NT2/D1 (cell line): ENCODE measurements at regions not wholly inside any gene's neighbourhood (a gene's known extent, or its start where the extent isn't known, plus 50 kb on each side); places are given as distances from the start of the nearest gene placed in this dataset.
A peak's percentile ranks its signal among the peaks of the same experiment; 100 is the strongest.
"Not testable (repeated sequence)": the region's sequence is repeated elsewhere in the genome, so short reads cannot be mapped to it uniquely, and the experiment has no call there.

Experiments
- DNase-seq: peaks from one replicate; pipeline ENCODE4 v3.0.0-alpha.2; 2011; ENCODE audit warnings: low read depth, low spot score
- H3K27me3 ChIP-seq: 2 replicates; pipeline ENCODE4 v1.6.0; 2011; ENCODE audit warnings: mild to moderate bottlenecking; ENCODE audit not compliant: insufficient read length, insufficient read depth
- H3K36me3 ChIP-seq: 2 replicates; pipeline ENCODE4 v1.6.1; 2011; ENCODE audit warnings: mild to moderate bottlenecking, low read length, mixed read lengths; ENCODE audit not compliant: insufficient read depth, insufficient read length
- H3K4me1 ChIP-seq: 2 replicates; pipeline ENCODE4 v1.5.1; 2011; ENCODE audit not compliant: insufficient read depth, insufficient read length
- H3K4me3 ChIP-seq: 2 replicates; pipeline ENCODE4 v1.5.1; 2011; ENCODE audit warnings: low read depth; ENCODE audit not compliant: insufficient read length
- H3K9ac ChIP-seq: 2 replicates; pipeline ENCODE4 v1.6.0; 2011; ENCODE audit warnings: low read depth; ENCODE audit not compliant: insufficient read length
- H3K9me3 ChIP-seq: 2 replicates; pipeline ENCODE4 v1.5.1; 2011; ENCODE audit warnings: mild to moderate bottlenecking, low read length; ENCODE audit not compliant: insufficient read depth
- SUZ12 ChIP-seq: IDR thresholded peaks from 2 replicates; pipeline ENCODE4 v1.6.1; 2011; ENCODE audit not compliant: insufficient read length, insufficient read depth; ENCODE audit errors: extremely low read depth
- YY1 ChIP-seq: IDR thresholded peaks from 2 replicates; pipeline ENCODE4 v1.6.1; 2011; ENCODE audit not compliant: insufficient read length, insufficient read depth
- ZNF274 ChIP-seq: IDR thresholded peaks from 2 replicates; pipeline ENCODE4 v1.6.1; 2011; ENCODE audit warnings: mild to moderate bottlenecking, low read depth, low read length

GRCh38 chr5:166618526-166618925 lies 1672.9 kb upstream of the WWC1 start:
- peak; percentile 20 for DNase-seq
- TF ChIP-seq ZNF274 = no peak
- no peak for TF ChIP-seq SUZ12
- no peak for TF ChIP-seq YY1
- H3K36me3 ChIP-seq = no peaks in the 10 kb centered on the region
- no peaks in the 10 kb centered on the region; the same call in 1 of the 2 replicates for H3K9me3 ChIP-seq
- H3K27me3 ChIP-seq = no peaks in the 10 kb centered on the region
- H3K9ac ChIP-seq = no peak overlapping the region
- no peak overlapping the region for H3K4me3 ChIP-seq
- H3K4me1 ChIP-seq = no peaks in the 10 kb centered on the region

DNA sequence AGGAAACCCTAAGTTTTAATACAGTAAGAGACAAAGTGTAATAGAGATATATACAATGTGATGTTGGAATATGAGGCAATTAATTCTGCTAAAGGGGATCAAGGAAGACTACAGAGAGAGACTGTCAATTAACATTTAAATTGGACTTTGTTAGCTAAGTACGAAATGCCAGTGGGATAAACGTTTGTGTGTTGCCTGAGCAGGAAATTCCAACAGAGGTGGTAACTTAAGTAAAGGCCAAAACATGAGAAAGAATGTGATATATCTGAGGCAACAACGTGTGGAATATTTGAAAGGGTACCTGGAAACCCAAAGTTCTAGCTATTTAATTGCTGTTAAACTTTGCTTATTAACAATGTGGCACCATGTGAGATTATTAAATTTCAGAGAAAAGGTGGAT lies 1666.9 kb upstream of the WWC1 start:
- H3K9me3 ChIP-seq = no peaks in the 10 kb centered on the region; the same call in 1 of the 2 replicates
- H3K36me3 ChIP-seq = no peaks in the 10 kb centered on the region
- no peak overlapping the region for H3K4me3 ChIP-seq
- no peaks in the 10 kb centered on the region for H3K4me1 ChIP-seq
- DNase-seq = peak; percentile 36
- TF ChIP-seq ZNF274 = no peak
- no peak for TF ChIP-seq SUZ12
- TF ChIP-seq YY1 = no peak
- H3K27me3 ChIP-seq = no peaks in the 10 kb centered on the region
- H3K9ac ChIP-seq = no peak overlapping the region

DNA sequence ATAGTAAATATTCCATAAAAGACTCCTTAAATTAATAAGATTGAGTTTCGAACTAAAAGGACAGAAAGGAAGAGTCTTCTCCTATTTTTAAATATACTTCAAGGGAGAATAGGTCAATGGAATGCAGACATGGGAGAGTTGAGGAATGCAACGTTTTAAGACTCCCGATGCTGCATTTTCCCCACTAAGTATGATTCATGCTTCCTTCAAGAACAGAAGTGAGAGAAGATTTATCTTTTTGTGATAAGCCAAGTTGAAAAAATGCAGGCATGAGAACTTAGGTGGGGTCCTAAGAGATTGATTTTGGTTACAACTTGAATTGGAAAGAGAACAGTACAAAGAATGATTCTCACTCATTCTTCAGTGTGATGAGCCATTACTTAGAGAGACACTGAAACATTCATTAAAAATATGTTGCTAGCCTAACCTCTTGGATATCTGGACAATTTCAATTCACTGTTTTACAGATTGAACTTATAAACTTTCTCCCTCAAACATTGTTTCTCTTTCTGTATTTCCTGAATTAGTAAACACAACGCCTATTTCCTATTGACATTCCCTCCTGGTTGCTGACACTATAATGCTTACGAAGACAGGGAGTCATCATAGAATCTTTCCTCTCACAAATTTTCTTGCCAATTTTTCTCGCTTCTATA lies 1666.1 kb upstream of the WWC1 start:
- Histone ChIP-seq H3K36me3 (no peaks in the 10 kb centered on the region), H3K9me3 (no peaks in the 10 kb centered on the region; the same call in 1 of the 2 replicates), H3K4me3 (no peak overlapping the region), H3K4me1 (no peaks in the 10 kb centered on the region), H3K9ac (no peak overlapping the region), H3K27me3 (no peaks in the 10 kb centered on the region)
- no peak for TF ChIP-seq SUZ12
- no peak for DNase-seq

GRCh38 chr5:166637295-166637694 lies 1654.2 kb upstream of the WWC1 start:
- Histone ChIP-seq H3K9me3 (no peaks in the 10 kb centered on the region), H3K27me3 (no peaks in the 10 kb centered on the region), H3K4me3 (no peak overlapping the region), H3K36me3 (no peaks in the 10 kb centered on the region), H3K9ac (no peak overlapping the region), H3K4me1 (no peaks in the 10 kb centered on the region)
- no peak for DNase-seq
- TF ChIP-seq YY1 = no peak
- no peak for TF ChIP-seq ZNF274
- TF ChIP-seq SUZ12 = no peak

GRCh38 chr5:166639151-166639550 lies 1652.3 kb upstream of the WWC1 start:
- TF ChIP-seq YY1 = no peak
- Histone ChIP-seq H3K27me3 (no peaks in the 10 kb centered on the region), H3K36me3 (no peaks in the 10 kb centered on the region), H3K4me3 (no peak overlapping the region), H3K9me3 (no peaks in the 10 kb centered on the region), H3K9ac (no peak overlapping the region), H3K4me1 (no peaks in the 10 kb centered on the region)
- no peak for DNase-seq

DNA sequence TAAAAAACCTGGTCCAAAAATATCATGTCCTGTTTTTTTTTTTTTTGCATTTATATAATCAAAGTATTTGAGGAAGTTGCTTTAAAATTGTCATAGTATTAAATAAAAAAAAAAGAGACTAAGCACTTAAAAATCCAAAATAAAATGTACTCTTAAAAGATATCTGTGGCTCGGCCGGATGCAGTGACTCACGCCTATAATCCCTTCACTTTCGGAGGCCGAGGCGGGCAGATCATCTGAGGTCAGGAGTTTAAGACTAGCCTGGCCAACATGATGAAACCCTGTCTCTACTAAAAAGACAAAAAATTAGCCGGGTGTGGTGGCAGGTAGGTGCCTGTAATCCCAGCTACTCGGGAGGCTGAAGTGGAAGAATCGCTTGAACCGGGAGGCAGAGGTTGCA lies 1651.3 kb upstream of the WWC1 start:
- H3K9me3 ChIP-seq, H3K36me3 ChIP-seq, H3K9ac ChIP-seq, DNase-seq, H3K27me3 ChIP-seq, H3K4me1 ChIP-seq, H3K4me3 ChIP-seq: not testable (repeated sequence)

- no peak for DNase-seq
- no peaks in the 10 kb centered on the region for H3K36me3 ChIP-seq
- TF ChIP-seq SUZ12 (no peak), ZNF274 (no peak), YY1 (no peak)
- H3K9me3 ChIP-seq = no peaks in the 10 kb centered on the region
- H3K9ac ChIP-seq = no peak overlapping the region
- no peak overlapping the region for H3K4me3 ChIP-seq
- H3K4me1 ChIP-seq = no peaks in the 10 kb centered on the region
- H3K27me3 ChIP-seq = no peaks in the 10 kb centered on the region
Observed at GRCh38 chr5:166648736-166649135, 1642.7 kb upstream of the WWC1 start.

DNA sequence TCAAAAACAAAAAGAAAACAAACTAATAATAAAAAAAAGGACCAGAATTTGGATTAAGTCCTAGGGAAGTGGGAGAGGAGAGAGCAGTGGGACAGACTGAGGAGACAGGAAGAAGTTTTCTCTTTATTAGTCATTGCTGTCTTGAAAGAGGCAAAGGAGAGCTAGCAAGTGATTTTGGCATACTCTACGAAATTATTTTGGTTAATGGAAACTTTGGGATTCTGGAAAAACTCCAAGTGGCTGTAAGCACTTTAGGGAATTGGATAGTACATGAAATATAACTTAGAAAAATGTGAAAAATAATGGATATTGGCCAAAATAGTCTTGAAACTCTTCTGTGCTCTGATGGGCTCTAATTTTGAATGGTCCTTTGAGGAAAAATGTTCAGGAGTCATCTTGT lies 1641.8 kb upstream of the WWC1 start:
- no peaks in the 10 kb centered on the region for H3K36me3 ChIP-seq
- TF ChIP-seq YY1 (no peak), ZNF274 (no peak), SUZ12 (no peak)
- H3K27me3 ChIP-seq = no peaks in the 10 kb centered on the region
- no peaks in the 10 kb centered on the region for H3K4me1 ChIP-seq
- no peak overlapping the region for H3K4me3 ChIP-seq
- no peak for DNase-seq
- H3K9ac ChIP-seq = no peak overlapping the region
- no peaks in the 10 kb centered on the region for H3K9me3 ChIP-seq
